HG03571 (cell line): ENCODE measurements at regions not wholly inside any gene's neighbourhood (a gene's known extent, or its start where the extent isn't known, plus 50 kb on each side); places are given as distances from the start of the nearest gene placed in this dataset.
"Not testable (repeated sequence)": the region's sequence is repeated elsewhere in the genome, so short reads cannot be mapped to it uniquely, and the experiment has no call there.

Experiments used
- ATAC-seq: cut with Tn5 transposase; IDR thresholded peaks from one replicate; pipeline ENCODE4 v1.9.1; 2021; ENCODE audit not compliant: unreplicated experiment

DNA sequence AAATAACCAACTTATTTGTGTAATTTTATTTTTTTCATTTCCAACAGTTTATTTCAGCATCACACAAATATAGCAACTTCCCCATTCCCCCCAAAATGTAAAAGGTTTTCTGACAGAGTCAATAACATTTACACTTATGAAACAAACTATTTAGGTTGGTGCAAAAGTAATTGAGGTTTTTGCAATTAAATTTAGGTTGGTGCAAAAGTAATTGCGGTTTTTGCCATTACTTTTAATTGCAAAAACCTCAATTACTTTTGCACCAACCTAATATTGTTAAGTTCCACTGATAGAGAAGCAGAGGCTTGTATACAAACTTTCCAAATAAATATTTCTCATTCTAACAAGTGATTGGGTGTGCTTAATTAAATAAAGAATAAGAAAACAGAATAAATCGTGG, 270.9 kb upstream of the DUSP10 start:
- ATAC-seq, result no peak

DNA sequence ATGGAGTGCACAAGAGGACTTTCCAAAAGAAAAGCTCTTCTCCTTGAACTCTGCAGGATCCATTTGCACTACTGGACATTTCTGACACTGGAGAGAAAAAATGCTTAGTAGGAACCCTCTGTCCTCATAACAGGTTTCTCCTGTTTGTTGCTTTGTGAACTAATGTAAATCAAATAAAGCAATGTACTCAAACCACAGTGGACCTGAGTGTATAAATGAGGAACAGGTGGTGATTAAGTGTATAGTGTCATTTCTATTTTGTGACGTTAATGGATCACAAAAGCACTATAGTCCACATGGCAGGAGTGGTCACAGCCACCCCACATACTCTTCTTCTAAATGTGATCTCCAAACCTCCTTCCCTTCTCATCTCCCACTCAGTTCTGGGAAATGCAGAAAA, 268.4 kb upstream of the DUSP10 start:
- no peak for ATAC-seq

DNA sequence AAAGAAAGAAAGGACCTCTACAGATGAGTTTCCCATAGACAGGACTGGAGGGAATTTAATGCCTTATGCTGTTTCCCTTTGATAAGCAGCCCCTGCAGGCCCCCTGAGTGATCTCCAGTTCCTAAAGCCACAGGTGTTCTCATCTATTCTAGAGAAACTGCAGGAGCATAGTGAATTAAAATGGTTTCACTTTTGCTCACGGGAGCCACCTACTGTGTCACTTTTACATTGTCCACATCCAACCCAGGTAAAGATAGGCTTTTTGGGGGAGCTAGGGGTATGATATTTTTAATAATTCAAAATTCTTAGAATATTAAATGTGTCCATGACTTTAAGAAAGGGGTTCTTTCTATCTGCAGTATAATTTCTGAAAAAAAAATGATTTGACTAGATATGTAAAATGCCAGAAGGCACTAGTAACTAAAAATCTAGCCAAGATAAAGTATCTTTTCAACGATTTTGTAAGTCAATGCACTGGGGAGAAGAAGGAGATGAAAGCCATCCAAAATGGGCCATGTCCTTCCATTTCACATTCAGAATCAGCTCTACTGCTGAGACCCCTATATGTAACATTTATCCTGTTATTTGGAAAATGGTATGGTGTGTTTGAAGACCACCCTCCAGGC, 267.3 kb upstream of the DUSP10 start:
- ATAC-seq, result peak; percentile 63

DNA sequence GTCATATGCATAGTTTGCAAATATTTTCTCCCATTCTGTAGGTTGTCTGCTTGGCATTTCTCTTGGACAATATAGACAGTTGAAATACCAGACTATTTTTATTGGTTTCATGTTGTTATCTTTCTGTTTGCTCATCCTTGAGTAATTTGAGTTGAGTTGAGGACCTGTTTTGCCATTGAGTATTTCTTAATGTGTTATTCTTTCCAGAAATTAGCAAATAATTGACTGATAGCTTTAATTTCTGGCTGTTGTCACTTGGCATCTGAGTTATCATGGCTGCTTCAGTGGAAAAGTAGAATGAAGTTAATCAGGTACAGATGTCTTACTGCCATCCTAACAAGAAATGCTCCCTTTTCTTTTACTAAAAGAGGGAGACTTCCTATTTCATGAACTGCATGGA, 264.8 kb upstream of the DUSP10 start:
- no peak for ATAC-seq

DNA sequence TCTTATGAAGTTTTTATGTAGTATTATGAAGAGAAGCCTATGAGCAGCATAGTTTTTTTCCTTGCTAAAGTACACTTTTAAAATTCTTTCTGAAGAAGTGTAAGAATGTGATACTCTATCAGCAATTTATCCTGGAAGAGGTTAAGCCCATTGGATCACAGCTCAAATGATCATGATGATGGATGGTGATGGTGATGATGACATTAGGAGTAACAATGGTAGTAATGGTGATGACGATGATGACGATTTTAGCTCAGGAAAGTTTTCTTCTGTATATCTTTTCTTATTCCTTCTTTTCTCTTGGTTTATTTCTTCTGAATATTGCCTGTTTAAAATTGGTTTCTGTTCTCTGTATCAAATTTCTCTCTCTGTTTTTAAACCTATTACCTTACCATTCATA, 262.9 kb upstream of the DUSP10 start:
- no peak for ATAC-seq

DNA sequence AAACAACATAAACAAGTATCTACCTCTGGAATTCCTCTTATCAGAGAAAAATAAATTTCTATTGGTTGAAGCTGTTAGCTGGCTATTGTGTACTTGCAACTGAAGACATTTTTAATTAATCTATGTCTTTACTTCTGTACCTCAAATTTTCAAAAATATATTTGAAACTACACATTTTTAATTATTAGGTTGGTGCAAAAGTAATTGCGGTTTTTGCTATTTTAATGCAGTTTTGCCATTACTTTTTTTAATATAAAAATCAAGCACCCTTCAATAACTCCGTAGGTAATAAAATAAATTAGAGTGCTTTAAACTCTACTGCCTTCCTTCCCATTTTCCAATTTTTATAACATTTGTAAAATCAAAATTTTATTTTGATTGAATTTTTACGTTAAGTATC, 262.1 kb upstream of the DUSP10 start:
- no peak for ATAC-seq

DNA sequence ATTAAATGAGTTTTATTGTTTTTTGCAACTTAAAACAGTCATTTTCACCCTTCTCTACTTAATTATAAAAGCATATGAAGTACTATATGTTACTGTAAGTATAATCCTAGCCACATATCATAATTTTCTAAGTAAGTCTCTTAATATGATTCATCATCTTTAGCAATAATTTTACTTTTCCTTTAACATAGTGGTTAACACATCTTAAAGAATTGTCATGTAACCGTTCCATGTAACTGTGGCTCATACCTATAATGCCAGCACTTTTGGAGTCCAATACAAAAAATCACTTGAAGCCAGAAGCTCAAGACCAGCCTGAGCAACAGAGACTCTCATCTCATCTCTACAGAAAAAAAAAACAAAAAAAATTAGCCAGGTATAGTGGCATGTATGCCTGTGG, 260.6 kb upstream of the DUSP10 start:
- ATAC-seq, result no peak

DNA sequence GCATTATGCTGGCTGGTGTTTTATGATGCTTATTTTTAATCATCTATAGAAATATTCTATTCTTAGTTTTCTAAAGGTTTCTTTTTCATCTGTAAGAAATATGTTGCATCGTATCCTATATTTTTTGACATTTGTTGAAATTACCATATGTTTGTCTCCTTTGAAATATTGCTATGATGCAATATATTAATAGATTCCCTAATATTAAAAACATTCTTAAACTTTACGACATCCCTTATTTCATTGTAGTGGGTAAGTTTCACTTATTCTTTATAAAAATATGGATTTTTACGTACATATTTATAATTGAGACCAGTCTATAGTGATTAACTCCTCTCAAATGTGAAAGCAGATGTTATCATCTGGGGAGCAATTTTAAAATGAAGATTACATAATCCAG, 258.2 kb upstream of the DUSP10 start:
- ATAC-seq, result no peak

DNA sequence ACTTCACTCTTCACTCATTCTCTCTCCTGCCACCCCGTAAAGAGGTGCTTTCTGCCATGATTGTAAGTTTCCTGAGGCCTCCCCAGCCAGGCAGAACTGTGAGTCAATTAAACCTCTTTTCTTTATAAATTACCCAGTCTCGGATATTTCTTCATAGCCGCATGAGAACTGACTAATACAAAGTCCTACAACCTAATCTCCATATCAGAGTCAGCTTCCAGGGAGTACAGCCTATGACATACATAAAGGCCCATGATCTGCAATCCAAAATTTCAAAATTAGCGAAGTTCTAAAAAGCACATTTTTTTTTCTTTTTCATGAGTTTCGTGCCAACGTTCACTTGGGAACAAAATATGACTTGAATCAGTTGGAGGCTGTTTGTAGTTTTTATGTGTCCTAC, 256.9 kb upstream of the DUSP10 start:
- ATAC-seq, result no peak

DNA sequence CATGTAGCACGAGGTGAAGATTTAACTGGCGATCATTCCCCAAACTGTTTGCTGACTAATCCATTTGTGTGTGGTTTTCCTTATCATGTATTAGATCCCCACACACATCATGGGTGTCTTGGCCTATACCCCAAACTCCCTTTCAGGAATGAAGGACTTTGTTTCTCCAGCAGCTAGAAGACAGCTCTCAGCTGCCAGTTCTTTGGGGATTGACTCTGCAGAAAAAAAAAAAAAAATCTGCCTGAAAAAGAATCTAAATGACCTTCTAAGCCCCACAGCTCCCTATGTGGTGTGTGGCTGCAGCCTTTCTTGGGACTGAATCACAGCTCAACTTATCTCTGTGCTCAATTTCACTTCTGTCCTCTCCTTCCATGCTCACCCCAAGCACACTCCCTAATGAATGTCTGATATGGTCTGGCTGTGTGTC, 256.3 kb upstream of the DUSP10 start:
- no peak for ATAC-seq

DNA sequence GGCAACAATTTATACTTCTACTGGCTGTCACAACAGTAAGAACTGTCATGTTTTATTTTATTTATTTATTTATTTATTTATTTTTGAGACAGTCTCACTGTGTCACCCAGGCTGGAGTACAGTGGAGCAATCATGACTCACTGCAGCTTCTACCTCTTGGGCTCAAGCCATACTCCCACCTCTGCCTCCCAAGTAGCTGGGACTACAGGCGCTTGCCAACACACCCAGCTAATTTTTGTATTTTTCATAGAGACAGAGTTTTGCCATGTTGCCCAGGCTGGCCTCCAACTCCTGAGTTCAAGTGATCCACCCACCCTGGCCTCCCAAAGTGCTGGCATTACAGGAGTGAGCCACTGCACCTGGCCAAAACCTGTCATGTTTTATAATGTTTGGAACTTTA, 255.1 kb upstream of the DUSP10 start:
- ATAC-seq, result not testable (repeated sequence)

DNA sequence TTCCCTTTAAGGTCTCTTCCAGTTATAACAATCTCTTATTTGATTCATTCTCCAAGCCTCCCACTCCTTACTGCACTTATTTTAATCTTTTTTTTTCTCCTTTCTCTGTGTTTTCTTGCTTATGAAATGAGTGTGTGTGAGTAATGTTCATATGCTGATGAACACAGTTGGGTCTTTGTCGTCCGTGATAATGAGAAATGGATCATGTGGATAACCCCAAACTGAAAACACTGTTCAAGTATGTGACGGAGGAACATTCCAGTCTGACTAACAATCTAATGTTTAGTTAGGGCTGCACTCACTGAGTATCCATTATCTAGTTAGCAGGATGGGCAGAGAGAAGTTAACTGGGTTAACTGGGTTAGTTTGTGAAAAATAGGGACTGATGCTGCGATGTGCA, 253.1 kb upstream of the DUSP10 start:
- ATAC-seq, result no peak

DNA sequence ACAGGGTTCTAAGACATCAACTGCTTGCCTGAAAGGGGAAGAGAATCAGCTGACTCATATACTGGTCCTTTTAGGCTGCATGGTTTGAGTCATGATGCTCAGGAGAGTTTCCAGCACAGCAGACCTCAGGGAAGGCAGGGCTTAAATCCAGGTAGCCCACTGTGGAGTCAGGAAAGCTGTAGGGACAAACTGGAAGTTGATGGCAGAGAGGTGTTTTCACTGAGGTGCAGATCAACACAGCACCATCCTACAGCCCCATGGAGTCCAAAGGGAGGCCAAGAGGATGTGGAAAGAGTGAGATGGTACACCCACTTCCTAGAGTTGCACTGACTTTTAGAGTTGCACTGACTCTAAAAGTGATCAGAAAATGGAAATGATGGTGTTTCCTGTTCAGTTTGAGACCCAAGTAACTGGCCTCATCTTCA, 252.4 kb upstream of the DUSP10 start:
- ATAC-seq, result peak; percentile 50

DNA sequence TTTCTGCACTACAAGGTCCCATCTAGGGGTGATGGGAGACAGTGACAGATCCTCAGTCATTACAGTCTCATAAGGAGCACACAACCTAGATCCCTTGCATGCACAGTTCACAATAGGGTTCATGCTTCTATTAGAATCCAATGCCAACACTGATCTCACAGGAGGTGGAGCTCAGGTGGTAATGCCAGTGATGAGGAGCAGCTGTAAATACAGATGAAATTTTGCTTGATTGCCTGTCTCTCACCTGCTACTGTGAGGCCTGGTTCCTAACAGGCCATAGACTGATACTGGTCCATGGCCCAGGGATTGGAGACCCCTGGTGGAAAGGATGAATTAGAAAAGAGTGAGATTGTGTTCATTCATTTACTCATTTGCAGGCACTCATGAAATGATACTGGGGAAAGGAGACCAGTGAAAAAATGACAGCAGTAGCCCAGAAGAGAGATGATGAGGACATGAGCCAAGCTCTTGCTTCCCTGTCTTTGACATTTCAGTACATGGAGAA, 251.6 kb upstream of the DUSP10 start:
- no peak for ATAC-seq

DNA sequence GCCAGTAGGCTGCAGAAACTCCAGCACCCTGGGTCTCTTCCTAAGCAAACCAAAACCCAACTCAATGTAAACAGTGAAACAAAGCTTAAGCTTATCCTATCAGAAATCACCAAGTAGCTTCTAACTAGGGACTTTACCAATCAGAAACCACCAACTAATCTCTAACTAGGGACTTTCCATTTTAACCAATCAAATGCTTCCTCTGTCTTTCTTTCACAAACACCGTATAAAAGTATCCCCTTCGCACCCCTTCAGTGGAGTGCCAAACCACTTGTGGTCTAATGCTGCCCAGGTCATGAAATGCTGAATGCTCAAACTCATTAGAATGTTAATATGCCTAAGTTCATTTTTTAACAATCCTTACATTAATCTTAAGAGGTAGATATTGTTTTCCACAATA, 250.5 kb upstream of the DUSP10 start:
- peak; percentile 54 for ATAC-seq

DNA sequence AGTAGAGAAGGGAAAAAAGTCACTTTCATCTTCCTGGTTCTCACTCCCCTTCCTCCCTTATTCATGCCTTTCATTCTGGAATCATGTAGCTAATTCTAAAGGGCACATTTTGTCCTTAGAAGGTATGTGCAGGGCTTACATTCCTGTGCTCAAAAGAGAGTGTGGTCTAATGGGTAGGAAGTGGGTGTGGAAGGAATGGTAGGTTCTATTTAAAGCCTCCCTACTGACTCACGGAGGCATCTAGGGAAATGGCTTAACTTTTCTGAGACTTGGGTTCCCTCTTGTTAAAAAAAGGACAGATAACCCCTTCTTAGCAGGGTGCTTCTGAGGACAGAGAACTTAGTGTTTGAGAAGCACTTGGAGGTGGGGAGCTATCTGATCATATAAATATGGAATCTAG, 249.3 kb upstream of the DUSP10 start:
- no peak for ATAC-seq

DNA sequence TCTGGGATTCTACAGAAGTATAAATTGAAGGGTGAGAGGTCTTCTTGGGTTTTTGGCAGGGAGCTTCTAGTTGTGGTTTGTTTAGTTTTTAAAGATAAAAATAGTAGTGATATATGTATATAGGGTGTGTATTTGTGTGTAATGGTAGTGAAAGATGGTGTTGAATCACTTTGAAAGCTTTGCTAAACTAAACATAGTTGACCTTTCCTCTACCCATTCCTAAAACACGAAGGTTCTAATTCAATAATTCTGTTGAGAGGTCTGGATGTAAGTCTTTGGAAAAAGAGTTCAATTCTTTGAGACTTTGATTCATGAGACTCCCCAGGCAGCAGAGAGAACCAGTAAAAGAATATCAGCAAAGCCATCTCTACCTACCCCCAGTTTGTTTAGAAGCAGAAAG, 247.9 kb upstream of the DUSP10 start:
- ATAC-seq, result no peak

DNA sequence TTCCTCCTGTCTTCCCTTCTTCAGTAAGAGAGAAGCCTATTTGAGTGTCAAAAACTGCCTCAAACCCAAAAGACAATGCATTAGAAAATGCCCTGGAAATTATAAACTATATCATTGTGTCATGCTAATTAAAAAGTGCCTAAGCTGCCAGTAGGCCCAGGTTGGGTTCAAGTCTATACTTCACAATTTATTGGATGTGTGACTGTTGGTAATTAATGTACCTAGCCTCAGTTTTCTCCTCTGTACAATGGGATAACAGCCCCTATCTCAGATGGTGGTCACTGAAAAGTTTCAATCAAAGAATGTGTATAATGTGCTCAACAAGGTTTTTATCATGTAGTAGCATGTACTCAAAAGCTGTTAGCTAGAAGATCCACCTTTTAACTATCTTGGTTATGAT, 246.9 kb upstream of the DUSP10 start:
- ATAC-seq, result no peak

DNA sequence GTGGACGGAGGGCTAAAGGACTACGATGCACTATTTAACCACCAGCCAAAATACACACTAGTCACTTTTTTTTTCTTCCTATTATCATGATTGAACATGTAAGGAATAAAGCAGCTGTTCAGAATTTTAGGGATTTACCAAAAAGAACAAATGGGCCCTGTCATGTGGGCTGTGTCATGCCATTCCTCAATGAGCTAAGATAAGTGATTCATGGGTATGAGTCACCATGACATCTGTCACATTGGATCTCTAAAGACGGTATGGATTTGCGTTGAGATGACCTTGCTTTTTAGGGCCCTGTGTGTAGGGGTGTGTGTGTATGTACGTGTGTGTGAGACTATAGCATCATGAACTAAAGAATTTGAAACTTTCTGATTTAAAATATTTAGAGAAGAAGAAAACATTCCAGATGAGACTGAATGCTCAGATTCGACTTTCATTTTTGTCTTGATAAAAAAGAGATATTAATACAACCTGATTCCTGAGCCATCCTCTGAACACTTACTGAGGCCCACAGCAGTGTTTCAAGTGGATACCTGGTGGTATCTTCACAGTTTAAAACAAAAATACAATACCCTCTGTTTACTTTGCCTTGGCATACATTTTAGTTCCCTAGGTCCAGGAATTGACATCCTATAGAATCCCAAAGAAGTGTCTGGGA, 246.1 kb upstream of the DUSP10 start:
- ATAC-seq, result no peak

DNA sequence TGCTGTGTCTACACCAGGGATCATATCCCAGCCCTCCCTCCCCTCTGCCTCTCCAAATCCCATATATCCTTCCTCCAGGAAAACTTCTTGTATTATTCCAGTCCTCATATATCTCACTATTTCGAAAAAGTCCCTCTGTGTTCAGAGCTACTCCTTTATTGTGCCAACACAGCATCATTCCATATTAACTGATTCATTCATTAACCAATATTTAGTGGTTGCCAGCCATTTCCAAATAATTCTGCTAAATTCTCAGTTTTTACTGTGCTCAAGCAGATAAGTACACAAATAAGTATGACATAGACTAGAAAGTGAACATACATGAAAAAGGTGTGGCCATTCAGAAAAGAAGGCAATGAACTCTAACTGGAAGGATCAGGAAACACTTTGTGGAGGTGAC, 241.6 kb upstream of the DUSP10 start:
- ATAC-seq, result no peak

DNA sequence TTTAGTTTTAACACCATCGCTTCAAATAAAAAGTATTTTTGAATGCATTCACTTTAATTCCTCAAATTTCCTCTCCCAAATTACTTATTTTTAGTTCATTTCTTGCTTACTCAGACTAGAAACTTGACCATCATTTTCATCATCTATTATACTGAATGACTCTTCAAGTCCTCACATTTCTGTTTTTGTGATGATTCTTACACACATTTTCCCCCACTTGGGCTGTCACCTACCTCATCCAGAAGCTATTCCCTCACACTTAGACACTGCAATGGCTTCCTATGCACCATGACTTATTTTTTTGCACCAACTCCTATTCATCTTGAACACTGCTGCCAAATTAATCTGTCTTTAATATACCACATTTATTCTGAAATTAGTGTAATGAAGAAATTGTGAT, 239.6 kb upstream of the DUSP10 start:
- no peak for ATAC-seq

DNA sequence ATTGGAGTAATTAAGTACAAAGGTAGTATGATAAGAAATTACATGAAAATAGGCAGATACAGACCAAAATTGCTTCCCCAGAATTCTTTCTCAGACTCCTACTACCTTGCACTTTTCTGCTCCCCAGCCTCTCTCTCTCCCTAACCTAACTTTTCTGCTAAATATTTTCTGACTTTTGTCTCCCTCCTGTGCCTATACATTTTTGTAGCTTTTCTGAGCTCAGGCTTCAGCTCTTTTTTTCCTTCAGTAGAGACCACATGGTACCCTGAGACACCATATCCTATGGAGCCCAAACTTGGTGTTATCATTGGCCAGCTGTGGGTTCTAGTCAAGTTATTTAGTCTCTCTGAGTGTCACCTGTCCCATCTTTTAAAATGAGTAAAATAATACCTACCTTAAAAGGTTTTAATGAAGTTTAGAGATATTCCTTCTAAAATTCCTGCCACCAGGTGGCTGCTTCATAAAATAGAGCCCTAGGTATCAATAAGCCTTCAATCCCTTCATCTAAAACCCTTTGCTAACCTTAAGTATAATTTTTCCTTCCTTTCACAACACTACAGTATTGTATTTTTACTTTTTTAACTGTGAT, 237.6 kb upstream of the DUSP10 start:
- ATAC-seq, result no peak
